HCT116 (cell line): ENCODE measurements at regions not wholly inside any gene's neighbourhood (a gene's known extent, or its start where the extent isn't known, plus 50 kb on each side); places are given as distances from the start of the nearest gene placed in this dataset.

ENCODE experiments used
- ATAC-seq: fragments of 200-7000 bp; cut with Tn5 transposase; 2 replicates; pipeline ENCODE4 v1.9.1; 2020; ENCODE audit warnings: mild to moderate bottlenecking, moderate library complexity
- BruUV-seq: library from RNA; stranded (reverse); fragments of 400-500 nt; replicated peaks from 2 replicates; lab custom pipeline; 2021; lab: Mats Ljungman, UMichigan
- CTCF ChIA-PET: fragments of 300-600 bp; sonication (Branson Sonifier 250); formaldehyde crosslinking; loops from one replicate; lab custom pipeline; 2021; ENCODE audit warnings: antibody characterized with exemption; lab: Charles Lee
- POLR2A ChIA-PET: fragments of 300-600, 350-600 bp; sonication (Branson Sonifier 250); formaldehyde crosslinking; loops from one replicate; lab custom pipeline; 2021; ENCODE audit warnings: antibody characterized with exemption; lab: Charles Lee
- RAD21 ChIA-PET, 2 experiments: fragments of 300-600 bp; sonication (Branson Sonifier 250); formaldehyde crosslinking; loops; one replicate each; lab custom pipeline; 2023; ENCODE audit warnings: low total read pairs in 2 of 2; ENCODE audit not compliant: uncharacterized antibody in 2 of 2, unreplicated experiment in 2 of 2, low non-redundant PET in 1 of 2; lab: Charles Lee
- DNase-seq: peaks from one replicate; pipeline ENCODE4 v3.0.0-alpha.2; 2010; ENCODE audit warnings: low read depth, low spot score
- H2AFZ ChIP-seq: fragments of 200-600 bp; shearing (Covaris generic), sonication (generic); 2 replicates; pipeline ENCODE4 v1.6.1; 2017; ENCODE audit warnings: low read depth, mixed run types, mixed read lengths, antibody characterized with exemption, low read length; ENCODE audit not compliant: poor library complexity, severe bottlenecking
- H3K27ac ChIP-seq: 2 replicates; pipeline ENCODE4 v1.5.1; 2012; ENCODE audit warnings: low read depth, low read length
- H3K27me3 ChIP-seq: fragments of 200-600 bp; sonication (generic); 2 replicates; pipeline ENCODE4 v1.6.1; 2016; ENCODE audit warnings: mixed run types, low read length, mixed read lengths; ENCODE audit not compliant: insufficient read depth
- H3K36me3 ChIP-seq, 2 experiments: fragments of 200-500 bp in 1 of 2; fragments of 200-600 bp in 1 of 2; sonication (Bioruptor generic) in 1 of 2; sonication (generic) in 1 of 2; 2 replicates each; pipeline versions ENCODE4 v1.5.1 to v1.6.1; 2014 to 2016; ENCODE audit warnings: low read length in 2 of 2, inconsistent platforms in 1 of 2, mixed read lengths in 1 of 2, mixed run types in 1 of 2; ENCODE audit not compliant: insufficient read depth in 2 of 2, control insufficient read depth in 1 of 2
- H3K4me1 ChIP-seq, 2 experiments: fragments of 200-600 bp in 1 of 2; sonication (generic) in 1 of 2; 2 replicates each; pipeline versions ENCODE4 v1.5.1 to v1.6.1; 2012 to 2017; ENCODE audit warnings: low read length in 2 of 2, inconsistent platforms in 1 of 2, mild to moderate bottlenecking in 1 of 2, mixed read lengths in 1 of 2, mixed run types in 1 of 2, moderate library complexity in 1 of 2; ENCODE audit not compliant: insufficient read depth in 2 of 2, control insufficient read depth in 1 of 2
- H3K4me2 ChIP-seq: fragments of 200-600 bp; sonication (generic); 2 replicates; pipeline ENCODE4 v1.6.1; 2017; ENCODE audit warnings: mixed run types, low read length, mixed read lengths
- H3K4me3 ChIP-seq, 2 experiments: fragments of 200-600 bp in 1 of 2; sonication (generic) in 1 of 2; replicated peaks in 1 of 2; 2 replicates each; pipeline ENCODE4 v1.5.1; 2011 to 2016; ENCODE audit warnings: low read length in 2 of 2, control low read depth in 1 of 2, low read depth in 1 of 2, mild to moderate bottlenecking in 1 of 2, mixed read lengths in 1 of 2, mixed run types in 1 of 2
- H3K79me2 ChIP-seq: fragments of 200-600 bp; sonication (generic); 2 replicates; pipeline ENCODE4 v1.6.1; 2017; ENCODE audit warnings: mild to moderate bottlenecking, mixed run types, low read length, moderate library complexity, mixed read lengths; ENCODE audit not compliant: insufficient read depth
- H3K9ac ChIP-seq: fragments of 200-600 bp; sonication (generic); 2 replicates; pipeline ENCODE4 v1.6.1; 2016; ENCODE audit warnings: low read length, mixed read lengths
- H3K9me2 ChIP-seq: fragments of 200-600 bp; sonication (generic), shearing (Covaris generic); 2 replicates; pipeline ENCODE4 v1.6.1; 2017; ENCODE audit warnings: mixed run types, mild to moderate bottlenecking, moderate library complexity; ENCODE audit not compliant: insufficient read depth
- H3K9me3 ChIP-seq, 2 experiments: fragments of 200-500 bp in 1 of 2; fragments of 200-600 bp in 1 of 2; sonication (Bioruptor generic) in 1 of 2; sonication (generic) in 1 of 2; 2 replicates each; pipeline ENCODE4 v1.6.1; 2014 to 2017; ENCODE audit warnings: low read length in 2 of 2, mixed read lengths in 2 of 2, inconsistent platforms in 1 of 2, low read depth in 1 of 2, mild to moderate bottlenecking in 1 of 2, mixed run types in 1 of 2, moderate library complexity in 1 of 2; ENCODE audit not compliant: control insufficient read depth in 1 of 2, insufficient read depth in 1 of 2
- H4K20me1 ChIP-seq: fragments of 200-600 bp; sonication (generic), shearing (Covaris generic); 2 replicates; pipeline ENCODE4 v1.6.1; 2017; ENCODE audit warnings: mixed run types, mild to moderate bottlenecking, moderate library complexity; ENCODE audit not compliant: insufficient read depth
- ATF3 ChIP-seq: IDR thresholded peaks from 2 replicates; pipeline ENCODE4 v1.6.1; 2012
- CBX3 ChIP-seq: IDR thresholded peaks from 2 replicates; pipeline ENCODE4 v1.6.1; 2012; ENCODE audit warnings: low read depth
- CEBPB ChIP-seq: IDR thresholded peaks from 2 replicates; pipeline ENCODE4 v1.6.1; 2012; ENCODE audit warnings: low read depth
- EGR1 ChIP-seq: IDR thresholded peaks from 2 replicates; pipeline ENCODE4 v1.6.1; 2012; ENCODE audit warnings: low read depth
- ELF1 ChIP-seq: IDR thresholded peaks from 2 replicates; pipeline ENCODE4 v1.6.1; 2012; ENCODE audit warnings: low read depth, borderline replicate concordance
- EZH2 ChIP-seq: fragments of 200-600 bp; sonication (generic); IDR thresholded peaks from 2 replicates; pipeline ENCODE4 v1.6.1; 2017; ENCODE audit warnings: antibody characterized with exemption, mixed run types
- EZH2phosphoT487 ChIP-seq: fragments of 200-600 bp; IDR thresholded peaks from 2 replicates; pipeline ENCODE4 v1.6.1; 2018; ENCODE audit warnings: antibody characterized with exemption, borderline replicate concordance
- FOSL1 ChIP-seq: IDR thresholded peaks from 2 replicates; pipeline ENCODE4 v1.6.1; 2012; ENCODE audit warnings: low read depth
- JUND ChIP-seq: IDR thresholded peaks from 2 replicates; pipeline ENCODE4 v1.6.1; 2012
- POLR2A ChIP-seq: IDR thresholded peaks from 2 replicates; pipeline ENCODE4 v1.7.0; 2011; ENCODE audit warnings: borderline replicate concordance; ENCODE audit not compliant: insufficient read depth, insufficient read length; ENCODE audit errors: extremely low read depth
- POLR2AphosphoS5 ChIP-seq: IDR thresholded peaks from 2 replicates; pipeline ENCODE4 v1.6.1; 2011; ENCODE audit warnings: mild to moderate bottlenecking, low read depth, low read length, moderate library complexity
- RAD21 ChIP-seq: IDR thresholded peaks from 2 replicates; pipeline ENCODE4 v1.6.1; 2012; ENCODE audit warnings: low read depth, mild to moderate bottlenecking
- REST ChIP-seq: IDR thresholded peaks from 2 replicates; pipeline ENCODE4 v1.6.1; 2012; ENCODE audit warnings: low read depth
- SIN3A ChIP-seq: IDR thresholded peaks from 2 replicates; pipeline ENCODE4 v1.6.1; 2012; ENCODE audit warnings: low read depth
- SRF ChIP-seq: IDR thresholded peaks from 2 replicates; pipeline ENCODE4 v1.6.1; 2012; ENCODE audit warnings: low read depth
- TCF7L2 ChIP-seq: IDR thresholded peaks from 2 replicates; pipeline ENCODE4 v1.7.0; 2011; ENCODE audit warnings: borderline replicate concordance, inconsistent platforms; ENCODE audit not compliant: insufficient read depth, insufficient read length; ENCODE audit errors: extremely low read depth
- ZNF274 ChIP-seq: fragments of 200-500 bp; sonication (Bioruptor generic); IDR thresholded peaks from 2 replicates; pipeline ENCODE4 v1.6.1; 2014; ENCODE audit warnings: mild to moderate bottlenecking, low read depth, low read length, inconsistent platforms
- intact Hi-C: fragments of 100-400 bp; cut with micrococcal nuclease; formaldehyde crosslinking; loops from 2 replicates; pipeline ENCODE4 v1.10.0; 2022
- TF ChIP-seq, protein P1 (sequence below): IDR thresholded peaks from 2 replicates; pipeline ENCODE4 v1.6.1; 2011; ENCODE audit warnings: mild to moderate bottlenecking, low read length, moderate library complexity; ENCODE audit not compliant: insufficient replicate concordance; ENCODE audit errors: extremely low read depth

DNA sequence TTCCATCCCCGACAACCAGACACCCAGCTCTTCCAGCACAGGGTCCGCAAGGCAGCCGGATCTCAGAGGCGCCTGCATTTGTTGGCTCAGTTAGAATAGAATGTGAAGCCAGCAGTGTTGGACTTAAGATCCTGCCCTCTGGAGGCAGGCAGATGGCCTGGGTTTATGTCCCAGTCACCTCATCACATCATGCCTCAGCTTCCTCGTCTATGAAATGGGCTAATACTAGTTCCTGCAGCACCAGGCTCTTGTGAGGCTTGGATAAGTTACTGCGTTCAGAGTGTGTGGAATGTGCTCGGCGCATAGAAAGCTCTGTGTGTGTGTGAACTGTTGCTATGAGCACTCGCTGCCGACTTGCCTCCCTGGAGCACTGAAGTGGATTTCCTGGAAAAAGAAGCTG is 202.5 kb upstream of the GPR26 start:
- POLR2A ChIA-PET = no interaction called here

More for the DNA sequence above, 202.5 kb upstream of the GPR26 start:
- H3K79me2 ChIP-seq = no peaks in the 10 kb centered on the region
- no peaks in the 10 kb centered on the region for H3K27me3 ChIP-seq
- no peak overlapping the region for H3K27ac ChIP-seq
- no peak overlapping the region for H3K4me2 ChIP-seq
- no peaks in the 10 kb centered on the region for H3K9me3 ChIP-seq
- BruUV-seq = no TSS peak
- no peak overlapping the region for H3K9ac ChIP-seq
- H3K4me3 ChIP-seq = no peak overlapping the region
- TF ChIP-seq RAD21 (no peak), SRF (no peak), TCF7L2 (no peak), JUND (no peak), EZH2phosphoT487 (no peak), FOSL1 (no peak), POLR2AphosphoS5 (no peak), ZNF274 (no peak), EZH2 (no peak), ELF1 (no peak), POLR2A (no peak), SIN3A (no peak), REST (no peak), CBX3 (no peak), ATF3 (no peak), EGR1 (no peak), CEBPB (no peak)
- TF ChIP-seq, protein P1, sequence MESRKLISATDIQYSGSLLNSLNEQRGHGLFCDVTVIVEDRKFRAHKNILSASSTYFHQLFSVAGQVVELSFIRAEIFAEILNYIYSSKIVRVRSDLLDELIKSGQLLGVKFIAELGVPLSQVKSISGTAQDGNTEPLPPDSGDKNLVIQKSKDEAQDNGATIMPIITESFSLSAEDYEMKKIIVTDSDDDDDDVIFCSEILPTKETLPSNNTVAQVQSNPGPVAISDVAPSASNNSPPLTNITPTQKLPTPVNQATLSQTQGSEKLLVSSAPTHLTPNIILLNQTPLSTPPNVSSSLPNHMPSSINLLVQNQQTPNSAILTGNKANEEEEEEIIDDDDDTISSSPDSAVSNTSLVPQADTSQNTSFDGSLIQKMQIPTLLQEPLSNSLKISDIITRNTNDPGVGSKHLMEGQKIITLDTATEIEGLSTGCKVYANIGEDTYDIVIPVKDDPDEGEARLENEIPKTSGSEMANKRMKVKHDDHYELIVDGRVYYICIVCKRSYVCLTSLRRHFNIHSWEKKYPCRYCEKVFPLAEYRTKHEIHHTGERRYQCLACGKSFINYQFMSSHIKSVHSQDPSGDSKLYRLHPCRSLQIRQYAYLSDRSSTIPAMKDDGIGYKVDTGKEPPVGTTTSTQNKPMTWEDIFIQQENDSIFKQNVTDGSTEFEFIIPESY = no peak
- no peaks in the 10 kb centered on the region for H3K9me2 ChIP-seq
- no peaks in the 10 kb centered on the region for H4K20me1 ChIP-seq
- H3K36me3 ChIP-seq = no peaks in the 10 kb centered on the region
- no peak for DNase-seq
- RAD21 ChIA-PET = no interaction called here
- no peaks in the 10 kb centered on the region for H3K4me1 ChIP-seq
- CTCF ChIA-PET = no interaction called here
- intact Hi-C loops = no loop called here
- no peak overlapping the region for H2AFZ ChIP-seq
- ATAC-seq = no peak
